GM19463 (cell line): ENCODE measurements at regions not wholly inside any gene's neighbourhood (a gene's known extent, or its start where the extent isn't known, plus 50 kb on each side); places are given as distances from the start of the nearest gene placed in this dataset.

ENCODE experiments used
- ATAC-seq: cut with Tn5 transposase; IDR thresholded peaks from one replicate; pipeline ENCODE4 v1.9.1; 2021; ENCODE audit warnings: mild to moderate bottlenecking, moderate library complexity; ENCODE audit not compliant: unreplicated experiment

- ATAC-seq = no peak
Measured at GRCh38 chr3:76505202-76505845, 534.6 kb upstream of the ROBO2 start.

- no peak for ATAC-seq
Measured at GRCh38 chr3:76509179-76509830, 530.6 kb upstream of the ROBO2 start.

- no peak for ATAC-seq
Measured at GRCh38 chr3:76514836-76515235, 525.1 kb upstream of the ROBO2 start.

- no peak for ATAC-seq
Measured at GRCh38 chr3:76523337-76523736, 516.6 kb upstream of the ROBO2 start.

GRCh38 chr3:76525726-76526125 lies 514.2 kb upstream of the ROBO2 start:
- no peak for ATAC-seq

- ATAC-seq = no peak
Measured at GRCh38 chr3:76527773-76528172, 512.1 kb upstream of the ROBO2 start.

- ATAC-seq = no peak
Measured at GRCh38 chr3:76532158-76532822, 507.6 kb upstream of the ROBO2 start.

GRCh38 chr3:76533710-76534109 lies 506.2 kb upstream of the ROBO2 start:
- ATAC-seq = peak; percentile 53

GRCh38 chr3:76537857-76538256 lies 502.0 kb upstream of the ROBO2 start:
- peak; percentile 68 for ATAC-seq

GRCh38 chr3:76547674-76548073 lies 492.2 kb upstream of the ROBO2 start:
- ATAC-seq = no peak

GRCh38 chr3:76550522-76551201 lies 489.2 kb upstream of the ROBO2 start:
- no peak for ATAC-seq

- no peak for ATAC-seq
Measured at GRCh38 chr3:76551739-76552138, 488.2 kb upstream of the ROBO2 start.

GRCh38 chr3:76552653-76553052 lies 487.2 kb upstream of the ROBO2 start:
- no peak for ATAC-seq

- no peak for ATAC-seq
Measured at GRCh38 chr3:76554707-76555106, 485.2 kb upstream of the ROBO2 start.

GRCh38 chr3:76561494-76562236 lies 478.2 kb upstream of the ROBO2 start:
- no peak for ATAC-seq

GRCh38 chr3:76565496-76566210 lies 474.2 kb upstream of the ROBO2 start:
- ATAC-seq = no peak

GRCh38 chr3:76566211-76566534 lies 473.7 kb upstream of the ROBO2 start:
- no peak for ATAC-seq

- no peak for ATAC-seq
Measured at GRCh38 chr3:76566904-76567303, 473.0 kb upstream of the ROBO2 start.

- no peak for ATAC-seq
Measured at GRCh38 chr3:76570436-76571057, 469.4 kb upstream of the ROBO2 start.

GRCh38 chr3:76576201-76576600 lies 463.7 kb upstream of the ROBO2 start:
- ATAC-seq = no peak
